ENCODE measurements at regions not wholly inside any gene's neighbourhood (a gene's known extent, or its start where the extent isn't known, plus 50 kb on each side); places are given as distances from the start of the nearest gene placed in this dataset.

DNA sequence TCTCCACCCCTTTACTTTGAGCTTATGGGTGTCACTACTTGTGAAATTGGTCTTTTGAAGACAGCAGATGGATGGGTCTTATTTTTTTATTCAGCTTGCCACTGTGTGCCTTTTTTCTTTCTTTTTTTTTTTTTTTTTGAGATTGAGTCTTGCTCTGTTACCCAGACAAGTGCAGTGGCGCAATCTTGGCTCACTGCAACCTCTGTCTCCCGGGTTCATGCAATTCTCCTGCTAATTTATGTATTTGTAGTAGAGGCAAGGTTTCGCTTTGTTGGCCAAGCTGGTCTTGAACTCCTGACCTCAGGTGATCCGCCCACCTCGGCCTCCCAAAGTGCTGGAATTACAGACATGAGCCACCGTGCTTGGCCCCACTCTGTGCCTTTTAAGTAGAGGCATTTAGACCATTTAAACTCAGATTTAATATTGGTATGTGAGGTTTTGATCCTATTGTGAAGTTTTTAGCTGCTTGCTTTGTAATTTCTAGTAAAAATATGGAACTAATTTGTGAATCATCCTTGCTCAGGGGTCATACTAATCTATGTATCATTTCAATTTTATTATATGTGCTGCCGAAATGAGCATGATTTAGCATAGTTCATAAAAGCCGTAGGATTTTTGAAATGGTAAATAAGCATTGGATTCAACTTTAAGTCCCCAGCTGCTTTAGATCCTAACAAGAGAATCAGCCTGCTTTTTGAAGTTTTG lies 584.5 kb downstream of the SLITRK1 start:
- Histone ChIP-seq H3K4me1 (ENCODE audit: insufficient read depth) (no peaks in the 10 kb centered on the region), H2AFZ (no peak overlapping the region), H3K79me2 (no peaks in the 10 kb centered on the region), H3K9me2 (replicated peaks; ENCODE audit: insufficient read depth) (no peaks in the 10 kb centered on the region), H3K27ac (no peak overlapping the region), H3K9me3 (ENCODE audit: low read depth) (no peaks in the 10 kb centered on the region), H4K20me1 (ENCODE audit: insufficient read depth, poor library complexity, severe bottlenecking) (no peaks in the 10 kb centered on the region), H3K4me2 (no peak overlapping the region), H3K4me3 (no peak overlapping the region), H3K36me3 (replicated peaks; ENCODE audit: insufficient read depth, low read depth) (no peaks in the 10 kb centered on the region), H3K27me3 (no peaks in the 10 kb centered on the region)
- WGBS (ENCODE audit: low lambda C conversion rate, missing lambda C conversion rate): 83% methylated on average over 8 of the region's 8 CpGs
- no peak for DNase-seq (ENCODE audit: low spot score)
- TF ChIP-seq, protein P1, sequence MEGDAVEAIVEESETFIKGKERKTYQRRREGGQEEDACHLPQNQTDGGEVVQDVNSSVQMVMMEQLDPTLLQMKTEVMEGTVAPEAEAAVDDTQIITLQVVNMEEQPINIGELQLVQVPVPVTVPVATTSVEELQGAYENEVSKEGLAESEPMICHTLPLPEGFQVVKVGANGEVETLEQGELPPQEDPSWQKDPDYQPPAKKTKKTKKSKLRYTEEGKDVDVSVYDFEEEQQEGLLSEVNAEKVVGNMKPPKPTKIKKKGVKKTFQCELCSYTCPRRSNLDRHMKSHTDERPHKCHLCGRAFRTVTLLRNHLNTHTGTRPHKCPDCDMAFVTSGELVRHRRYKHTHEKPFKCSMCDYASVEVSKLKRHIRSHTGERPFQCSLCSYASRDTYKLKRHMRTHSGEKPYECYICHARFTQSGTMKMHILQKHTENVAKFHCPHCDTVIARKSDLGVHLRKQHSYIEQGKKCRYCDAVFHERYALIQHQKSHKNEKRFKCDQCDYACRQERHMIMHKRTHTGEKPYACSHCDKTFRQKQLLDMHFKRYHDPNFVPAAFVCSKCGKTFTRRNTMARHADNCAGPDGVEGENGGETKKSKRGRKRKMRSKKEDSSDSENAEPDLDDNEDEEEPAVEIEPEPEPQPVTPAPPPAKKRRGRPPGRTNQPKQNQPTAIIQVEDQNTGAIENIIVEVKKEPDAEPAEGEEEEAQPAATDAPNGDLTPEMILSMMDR (IDR thresholded peaks at IDR 0.05; ENCODE audit: poor library complexity): no peak
- TF ChIP-seq EZH2phosphoT487 (IDR thresholded peaks at IDR 0.05; ENCODE audit: low read depth, severe bottlenecking, unreplicated experiment): no peak
- no peak for TF ChIP-seq EZH2 (IDR thresholded peaks at IDR 0.05; ENCODE audit: borderline replicate concordance)

DNA sequence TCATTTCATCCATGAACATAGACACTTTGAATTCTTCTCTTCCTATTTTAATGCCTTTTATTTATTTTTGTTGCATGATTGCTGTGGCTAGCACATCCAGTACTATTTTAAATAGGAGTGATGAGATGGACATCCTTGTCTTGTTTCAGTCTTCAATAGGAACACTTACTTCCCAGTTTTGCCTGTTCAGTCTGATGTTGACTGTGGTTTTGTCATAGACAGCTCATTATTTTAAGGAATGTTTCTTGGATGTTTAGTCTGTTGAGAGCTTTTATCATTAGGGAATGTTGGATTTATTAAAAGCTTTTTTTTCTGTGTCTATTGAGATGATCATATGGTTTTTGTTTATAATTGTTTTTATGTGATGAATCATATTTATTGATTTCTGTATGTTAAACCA lies 586.6 kb downstream of the SLITRK1 start:
- Histone ChIP-seq H3K9me2 (replicated peaks; ENCODE audit: insufficient read depth) (no peaks in the 10 kb centered on the region), H3K9me3 (ENCODE audit: low read depth) (no peaks in the 10 kb centered on the region), H3K79me2 (no peaks in the 10 kb centered on the region), H3K27ac (no peak overlapping the region), H3K36me3 (replicated peaks; ENCODE audit: insufficient read depth, low read depth) (no peaks in the 10 kb centered on the region), H3K4me2 (no peak overlapping the region), H3K4me1 (ENCODE audit: insufficient read depth) (no peaks in the 10 kb centered on the region), H3K4me3 (no peak overlapping the region), H2AFZ (no peak overlapping the region), H3K27me3 (no peaks in the 10 kb centered on the region), H4K20me1 (ENCODE audit: insufficient read depth, poor library complexity, severe bottlenecking) (no peaks in the 10 kb centered on the region)
- DNase-seq (ENCODE audit: low spot score): no peak
- TF ChIP-seq EZH2phosphoT487 (IDR thresholded peaks at IDR 0.05; ENCODE audit: low read depth, severe bottlenecking, unreplicated experiment) (no peak), EZH2 (IDR thresholded peaks at IDR 0.05; ENCODE audit: borderline replicate concordance) (no peak)
- TF ChIP-seq, protein P1 (IDR thresholded peaks at IDR 0.05; ENCODE audit: poor library complexity): no peak

DNA sequence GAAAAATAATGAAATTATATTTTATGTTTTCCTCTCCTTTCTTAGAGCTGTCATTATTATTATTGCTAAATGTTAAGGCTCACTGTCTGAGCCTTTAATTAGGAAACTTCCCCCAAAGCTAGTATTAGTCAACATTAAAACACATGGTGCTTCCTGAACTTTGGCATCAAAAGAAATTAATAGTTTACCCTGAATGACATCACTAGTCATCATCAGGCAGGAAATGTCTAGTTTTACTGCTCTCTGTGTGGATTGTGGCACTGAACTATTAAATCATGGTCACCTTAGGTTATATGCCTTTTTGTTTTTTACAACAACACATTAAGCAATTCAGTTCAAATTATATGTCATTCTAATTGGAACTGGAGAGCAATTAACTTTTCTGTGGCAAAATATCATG lies 595.5 kb downstream of the SLITRK1 start:
- no peaks in the 10 kb centered on the region for H3K36me3 ChIP-seq (replicated peaks; ENCODE audit: insufficient read depth, low read depth)
- H3K79me2 ChIP-seq: no peaks in the 10 kb centered on the region
- no peaks in the 10 kb centered on the region for H3K9me3 ChIP-seq (ENCODE audit: low read depth)
- no peak overlapping the region for H3K4me3 ChIP-seq
- no peak overlapping the region for H2AFZ ChIP-seq
- H3K4me1 ChIP-seq (ENCODE audit: insufficient read depth): no peaks in the 10 kb centered on the region
- no peaks in the 10 kb centered on the region for H4K20me1 ChIP-seq (ENCODE audit: insufficient read depth, poor library complexity, severe bottlenecking)
- H3K9me2 ChIP-seq (replicated peaks; ENCODE audit: insufficient read depth): no peaks in the 10 kb centered on the region
- no peaks in the 10 kb centered on the region for H3K27me3 ChIP-seq
- no peak overlapping the region for H3K4me2 ChIP-seq
- no peak overlapping the region for H3K27ac ChIP-seq
- DNase-seq (ENCODE audit: low spot score): no peak
- TF ChIP-seq EZH2 (IDR thresholded peaks at IDR 0.05; ENCODE audit: borderline replicate concordance): no peak

DNA sequence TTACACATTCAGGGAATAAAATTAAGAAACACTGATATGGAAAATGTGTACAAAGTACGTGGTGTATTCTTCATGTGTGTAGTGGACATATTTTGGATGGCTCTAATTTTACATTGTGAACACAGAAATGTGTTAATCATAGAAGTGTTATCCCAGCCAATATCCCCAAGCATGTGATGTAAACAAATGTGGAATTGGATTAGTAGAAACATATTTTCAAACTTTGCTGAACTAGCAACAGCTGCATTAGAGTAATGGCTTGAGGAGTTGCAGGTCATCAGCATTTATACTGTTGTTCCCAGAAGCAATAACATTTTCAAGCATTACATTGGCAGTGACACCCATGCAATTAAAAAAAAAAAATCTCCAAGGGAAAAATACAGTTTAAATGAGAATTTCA lies 600.6 kb downstream of the SLITRK1 start:
- Histone ChIP-seq H3K79me2 (no peaks in the 10 kb centered on the region), H3K9me3 (ENCODE audit: low read depth) (no peaks in the 10 kb centered on the region), H2AFZ (no peak overlapping the region), H3K4me2 (no peak overlapping the region), H4K20me1 (ENCODE audit: insufficient read depth, poor library complexity, severe bottlenecking) (no peaks in the 10 kb centered on the region), H3K27me3 (no peaks in the 10 kb centered on the region), H3K36me3 (replicated peaks; ENCODE audit: insufficient read depth, low read depth) (no peaks in the 10 kb centered on the region), H3K4me3 (no peak overlapping the region), H3K4me1 (ENCODE audit: insufficient read depth) (no peaks in the 10 kb centered on the region), H3K9me2 (replicated peaks; ENCODE audit: insufficient read depth) (no peaks in the 10 kb centered on the region), H3K27ac (no peak overlapping the region)
- 84% methylated on average over 1 of the region's 1 CpG for WGBS (ENCODE audit: low lambda C conversion rate, missing lambda C conversion rate)
- no peak for TF ChIP-seq EZH2 (IDR thresholded peaks at IDR 0.05; ENCODE audit: borderline replicate concordance)
- TF ChIP-seq, protein P1 (IDR thresholded peaks at IDR 0.05; ENCODE audit: poor library complexity): no peak
- no peak for TF ChIP-seq EZH2phosphoT487 (IDR thresholded peaks at IDR 0.05; ENCODE audit: low read depth, severe bottlenecking, unreplicated experiment)
- no peak for DNase-seq (ENCODE audit: low spot score)

Data from hepatocyte (in vitro differentiated cells).